SK-N-SH treated with all-trans-retinoic acid at 6 μM for 48 hours (cell line): ENCODE measurements at regions not wholly inside any gene's neighbourhood (a gene's known extent, or its start where the extent isn't known, plus 50 kb on each side); places are given as distances from the start of the nearest gene placed in this dataset.

Experiments used
- ESRRG ChIP-seq: fragments of 250-450 bp; sonication (Bioruptor Pico); IDR thresholded peaks from 2 replicates; pipeline ENCODE4 v1.6.1; 2021; ENCODE audit warnings: mild to moderate bottlenecking
- PPARA ChIP-seq: fragments of 250-450 bp; sonication (Bioruptor Pico); IDR thresholded peaks from 2 replicates; pipeline ENCODE4 v1.5.0; 2020; ENCODE audit warnings: mild to moderate bottlenecking, borderline replicate concordance
- RARB ChIP-seq: fragments of 250-450 bp; sonication (Bioruptor Pico); IDR thresholded peaks from 2 replicates; pipeline ENCODE4 v1.8.0; 2021; ENCODE audit warnings: mild to moderate bottlenecking, moderate library complexity
- SNAI2 ChIP-seq: fragments of 250-450 bp; sonication (Bioruptor Pico); IDR thresholded peaks from 2 replicates; pipeline ENCODE4 v1.5.0; 2020; ENCODE audit warnings: mild to moderate bottlenecking, moderate library complexity
- TCF4 ChIP-seq: fragments of 250-450 bp; sonication (Bioruptor Pico); IDR thresholded peaks from 2 replicates; pipeline ENCODE4 v1.8.0; 2021; ENCODE audit warnings: mild to moderate bottlenecking, moderate library complexity, borderline replicate concordance
- TOX ChIP-seq: fragments of 250-450 bp; sonication (Bioruptor Pico); IDR thresholded peaks from 2 replicates; pipeline ENCODE4 v1.8.0; 2021; ENCODE audit warnings: mild to moderate bottlenecking, moderate library complexity, borderline replicate concordance
- ZNF8 ChIP-seq: fragments of 450-650 bp; formaldehyde crosslinking; IDR thresholded peaks from 2 replicates; pipeline ENCODE4 v1.5.0; 2020; ENCODE audit warnings: mild to moderate bottlenecking, moderate library complexity
- TF ChIP-seq, protein P1 (sequence below): fragments of 250-450 bp; sonication (Bioruptor Pico); IDR thresholded peaks from 2 replicates; pipeline ENCODE4 v1.5.0; 2020; ENCODE audit warnings: mild to moderate bottlenecking, moderate library complexity
- TF ChIP-seq, protein P2 (sequence below): fragments of 250-450 bp; sonication (Bioruptor Pico); IDR thresholded peaks from 2 replicates; pipeline ENCODE4 v1.5.1; 2020; ENCODE audit warnings: low read depth, mild to moderate bottlenecking, moderate library complexity

DNA sequence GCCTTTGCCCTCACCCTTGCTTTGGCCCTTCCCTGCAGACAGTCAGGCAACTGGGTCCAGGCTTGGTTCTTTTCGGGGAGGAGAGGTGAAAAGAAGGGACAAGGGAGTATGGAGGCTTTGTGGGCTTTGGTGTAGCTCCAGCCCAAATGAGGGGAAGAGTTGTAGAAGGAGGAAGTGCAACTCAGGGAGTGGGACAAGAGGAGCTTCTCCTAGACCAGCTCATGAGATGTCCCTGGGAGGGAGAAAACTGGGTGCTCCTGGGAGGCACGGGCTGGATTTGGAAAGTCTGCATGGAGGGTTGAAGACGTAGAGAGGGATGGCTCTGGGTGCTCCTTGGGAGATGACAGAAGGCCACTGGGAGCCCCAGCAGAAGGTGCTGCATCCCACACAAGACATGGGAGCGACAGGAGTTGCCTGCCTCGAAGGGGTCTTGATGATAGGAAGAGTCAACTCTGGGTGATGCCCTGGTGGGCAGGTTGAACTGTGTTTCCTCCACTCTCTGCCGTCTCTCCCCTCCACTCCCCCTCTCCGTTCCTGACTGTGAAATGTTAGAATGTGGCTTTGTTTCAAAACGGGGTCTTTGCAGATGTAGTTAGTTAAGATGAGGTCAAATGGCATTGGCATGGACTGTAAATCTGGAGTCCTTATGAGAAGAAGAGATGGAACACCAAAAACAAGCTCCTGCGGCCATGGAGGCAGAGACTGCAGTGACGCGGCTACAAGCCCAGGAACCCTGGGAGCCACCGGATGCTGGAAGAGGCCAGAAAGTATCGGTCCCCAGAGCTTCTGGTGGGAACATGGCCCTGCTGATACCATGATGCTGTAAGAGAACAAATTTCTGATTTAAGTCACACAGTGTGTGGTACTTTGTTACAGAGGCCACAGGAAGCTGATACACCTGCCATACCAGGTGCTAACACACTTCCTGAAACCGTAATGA is 298.5 kb downstream of the GLRX3 start:
- TF ChIP-seq RARB (CRISPR knock-in tag) (no peak), TCF4 (CRISPR knock-in tag) (no peak), TOX (CRISPR knock-in tag) (no peak), SNAI2 (no peak), PPARA (CRISPR knock-in tag) (no peak), ESRRG (CRISPR knock-in tag) (no peak), ZNF8 (CRISPR knock-in tag) (no peak)
- TF ChIP-seq, protein P1, sequence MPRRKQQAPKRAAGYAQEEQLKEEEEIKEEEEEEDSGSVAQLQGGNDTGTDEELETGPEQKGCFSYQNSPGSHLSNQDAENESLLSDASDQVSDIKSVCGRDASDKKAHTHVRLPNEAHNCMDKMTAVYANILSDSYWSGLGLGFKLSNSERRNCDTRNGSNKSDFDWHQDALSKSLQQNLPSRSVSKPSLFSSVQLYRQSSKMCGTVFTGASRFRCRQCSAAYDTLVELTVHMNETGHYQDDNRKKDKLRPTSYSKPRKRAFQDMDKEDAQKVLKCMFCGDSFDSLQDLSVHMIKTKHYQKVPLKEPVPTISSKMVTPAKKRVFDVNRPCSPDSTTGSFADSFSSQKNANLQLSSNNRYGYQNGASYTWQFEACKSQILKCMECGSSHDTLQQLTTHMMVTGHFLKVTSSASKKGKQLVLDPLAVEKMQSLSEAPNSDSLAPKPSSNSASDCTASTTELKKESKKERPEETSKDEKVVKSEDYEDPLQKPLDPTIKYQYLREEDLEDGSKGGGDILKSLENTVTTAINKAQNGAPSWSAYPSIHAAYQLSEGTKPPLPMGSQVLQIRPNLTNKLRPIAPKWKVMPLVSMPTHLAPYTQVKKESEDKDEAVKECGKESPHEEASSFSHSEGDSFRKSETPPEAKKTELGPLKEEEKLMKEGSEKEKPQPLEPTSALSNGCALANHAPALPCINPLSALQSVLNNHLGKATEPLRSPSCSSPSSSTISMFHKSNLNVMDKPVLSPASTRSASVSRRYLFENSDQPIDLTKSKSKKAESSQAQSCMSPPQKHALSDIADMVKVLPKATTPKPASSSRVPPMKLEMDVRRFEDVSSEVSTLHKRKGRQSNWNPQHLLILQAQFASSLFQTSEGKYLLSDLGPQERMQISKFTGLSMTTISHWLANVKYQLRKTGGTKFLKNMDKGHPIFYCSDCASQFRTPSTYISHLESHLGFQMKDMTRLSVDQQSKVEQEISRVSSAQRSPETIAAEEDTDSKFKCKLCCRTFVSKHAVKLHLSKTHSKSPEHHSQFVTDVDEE (CRISPR knock-in tag) = no peak
- TF ChIP-seq, protein P2, sequence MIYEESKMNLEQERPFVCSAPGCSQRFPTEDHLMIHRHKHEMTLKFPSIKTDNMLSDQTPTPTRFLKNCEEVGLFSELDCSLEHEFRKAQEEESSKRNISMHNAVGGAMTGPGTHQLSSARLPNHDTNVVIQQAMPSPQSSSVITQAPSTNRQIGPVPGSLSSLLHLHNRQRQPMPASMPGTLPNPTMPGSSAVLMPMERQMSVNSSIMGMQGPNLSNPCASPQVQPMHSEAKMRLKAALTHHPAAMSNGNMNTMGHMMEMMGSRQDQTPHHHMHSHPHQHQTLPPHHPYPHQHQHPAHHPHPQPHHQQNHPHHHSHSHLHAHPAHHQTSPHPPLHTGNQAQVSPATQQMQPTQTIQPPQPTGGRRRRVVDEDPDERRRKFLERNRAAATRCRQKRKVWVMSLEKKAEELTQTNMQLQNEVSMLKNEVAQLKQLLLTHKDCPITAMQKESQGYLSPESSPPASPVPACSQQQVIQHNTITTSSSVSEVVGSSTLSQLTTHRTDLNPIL (CRISPR knock-in tag) = no peak
